ENCODE measurements at regions not wholly inside any gene's neighbourhood (a gene's known extent, or its start where the extent isn't known, plus 50 kb on each side); places are given as distances from the start of the nearest gene placed in this dataset.
"Not testable (repeated sequence)": the region's sequence is repeated elsewhere in the genome, so short reads cannot be mapped to it uniquely, and the experiment has no call there.

- DNase-seq: no peak
- no peaks in the 10 kb centered on the region for H3K4me1 ChIP-seq (ENCODE audit: control insufficient read depth, insufficient read depth, low read length, poor library complexity, severe bottlenecking)
- H3K27ac ChIP-seq (ENCODE audit: insufficient read depth, low read length, poor library complexity, severe bottlenecking): no peak overlapping the region
- H3K9me3 ChIP-seq (ENCODE audit: control insufficient read depth, low read length): peaks cover 3% of the 10 kb centered on the region
- no peak overlapping the region for H3K4me3 ChIP-seq (ENCODE audit: insufficient read depth, low read depth, low read length, poor library complexity, severe bottlenecking)
- H3K27me3 ChIP-seq (replicated peaks; ENCODE audit: control insufficient read depth, insufficient read depth, low read length, poor library complexity, severe bottlenecking): no peaks in the 10 kb centered on the region
- H3K36me3 ChIP-seq (ENCODE audit: control insufficient read depth, insufficient read depth, low read length): no peaks in the 10 kb centered on the region
These were observed 129.5 kb downstream of the B3GNT2 start for GRCh38 chr2:62325398-62325797.

DNA sequence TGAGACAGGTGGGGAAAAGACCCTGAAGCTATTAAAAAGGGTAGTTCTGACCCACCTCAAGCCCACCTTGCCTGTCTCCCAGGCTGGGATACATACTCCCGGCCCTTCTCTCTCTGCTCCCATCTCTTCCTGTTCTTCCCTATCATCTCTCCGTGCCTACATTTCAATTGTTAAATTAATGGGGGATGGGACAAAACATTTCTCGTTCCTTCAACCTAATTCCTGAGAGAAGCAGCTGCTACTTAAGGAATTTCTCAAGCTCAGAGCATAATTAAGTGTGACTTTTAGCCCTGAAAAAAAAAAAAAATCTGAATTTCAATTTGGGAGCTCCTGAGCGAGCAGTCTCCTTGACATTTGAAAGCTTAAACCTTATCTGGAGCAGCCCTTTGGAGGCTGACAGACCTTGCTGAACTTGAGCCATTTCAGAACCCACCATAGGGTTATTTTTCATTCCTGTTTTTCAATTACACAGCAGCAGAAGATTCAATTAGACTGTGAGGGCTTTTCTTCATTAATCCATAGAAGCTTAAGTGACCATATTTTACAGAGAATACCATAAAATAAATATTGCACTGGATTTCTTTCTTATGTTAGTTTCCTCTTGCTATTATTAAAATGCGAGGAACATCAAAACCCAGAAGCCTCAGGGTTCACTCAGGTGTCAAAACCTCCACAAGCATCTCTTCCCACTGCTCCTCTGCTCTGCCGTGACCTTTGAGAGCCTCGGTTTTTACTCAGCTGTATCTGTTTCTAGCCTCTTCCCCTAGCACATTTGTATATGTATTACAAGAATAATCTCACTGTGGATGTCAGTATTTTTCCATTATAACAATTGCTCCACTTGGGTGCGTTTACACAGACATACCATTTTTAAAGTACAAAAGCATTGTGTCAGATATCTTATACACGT lies 125.7 kb downstream of the B3GNT2 start:
- H3K27me3 ChIP-seq (replicated peaks; ENCODE audit: control insufficient read depth, insufficient read depth, low read length, poor library complexity, severe bottlenecking): no peaks in the 10 kb centered on the region
- H3K4me3 ChIP-seq (ENCODE audit: insufficient read depth, low read depth, low read length, poor library complexity, severe bottlenecking): no peak overlapping the region
- H3K4me1 ChIP-seq (ENCODE audit: control insufficient read depth, insufficient read depth, low read length, poor library complexity, severe bottlenecking): no peaks in the 10 kb centered on the region
- peaks cover 3% of the 10 kb centered on the region for H3K9me3 ChIP-seq (ENCODE audit: control insufficient read depth, low read length)
- no peaks in the 10 kb centered on the region for H3K36me3 ChIP-seq (ENCODE audit: control insufficient read depth, insufficient read depth, low read length)
- DNase-seq: no peak
- no peak overlapping the region for H3K27ac ChIP-seq (ENCODE audit: insufficient read depth, low read length, poor library complexity, severe bottlenecking)

DNA sequence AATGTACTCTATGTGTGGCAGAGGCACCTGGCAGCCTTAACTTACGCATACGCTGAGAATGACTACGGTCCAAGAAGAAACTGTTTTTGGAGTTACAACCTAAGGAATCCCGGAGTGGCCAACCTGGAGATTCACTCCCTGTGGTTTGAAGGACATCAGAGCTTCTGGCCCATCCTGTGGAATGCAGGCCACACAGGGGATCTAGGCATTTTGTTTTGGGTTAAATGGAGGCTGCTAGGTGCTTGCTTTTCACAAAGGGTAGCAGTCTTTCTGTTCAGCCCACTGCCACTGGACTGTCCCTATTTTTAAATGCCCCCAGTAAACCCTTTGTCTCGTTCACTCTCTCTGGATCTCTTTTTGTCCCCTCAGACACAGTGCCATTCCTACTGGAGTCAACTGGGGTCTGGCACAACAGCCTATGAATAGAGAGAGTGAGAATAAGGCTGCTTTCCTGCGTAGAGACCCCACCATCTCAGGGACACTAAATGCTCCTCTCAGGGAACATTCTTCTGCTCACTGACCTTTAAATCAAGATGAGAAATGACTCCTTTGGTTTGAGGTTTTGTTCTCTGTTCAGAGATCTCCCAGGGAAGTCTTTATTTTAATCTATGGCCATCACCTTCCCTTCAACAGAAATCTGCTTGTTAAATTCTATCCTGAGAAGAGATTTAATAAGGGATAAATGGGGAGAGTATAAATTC lies 124.9 kb downstream of the B3GNT2 start:
- Histone ChIP-seq H3K4me3 (ENCODE audit: insufficient read depth, low read depth, low read length, poor library complexity, severe bottlenecking) (no peak overlapping the region), H3K27ac (ENCODE audit: insufficient read depth, low read length, poor library complexity, severe bottlenecking) (no peak overlapping the region), H3K36me3 (ENCODE audit: control insufficient read depth, insufficient read depth, low read length) (no peaks in the 10 kb centered on the region), H3K4me1 (ENCODE audit: control insufficient read depth, insufficient read depth, low read length, poor library complexity, severe bottlenecking) (no peaks in the 10 kb centered on the region), H3K9me3 (ENCODE audit: control insufficient read depth, low read length) (peaks cover 3% of the 10 kb centered on the region), H3K27me3 (replicated peaks; ENCODE audit: control insufficient read depth, insufficient read depth, low read length, poor library complexity, severe bottlenecking) (no peaks in the 10 kb centered on the region)
- no peak for DNase-seq

DNA sequence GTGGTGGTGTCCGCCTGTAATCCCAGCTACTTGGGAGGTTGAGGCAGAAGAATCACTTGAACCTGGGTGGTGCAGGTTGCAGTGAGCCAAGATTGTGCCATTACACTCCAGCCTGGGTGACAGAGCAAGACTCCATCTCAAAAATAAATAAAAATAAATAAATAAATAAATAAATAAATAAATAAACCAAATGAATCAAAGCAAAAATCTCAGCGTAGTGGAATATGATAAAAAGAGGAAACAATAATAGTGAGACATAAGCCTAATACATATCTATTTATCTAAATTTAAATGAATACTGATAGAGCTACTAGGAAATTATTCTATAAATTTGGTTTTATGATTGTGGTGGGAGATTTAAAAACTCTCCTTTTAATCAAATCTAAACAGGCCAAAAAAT lies 124.2 kb downstream of the B3GNT2 start:
- not testable (repeated sequence) for H3K4me1 ChIP-seq (ENCODE audit: control insufficient read depth, insufficient read depth, low read length, poor library complexity, severe bottlenecking); H3K9me3 ChIP-seq (ENCODE audit: control insufficient read depth, low read length); H3K27ac ChIP-seq (ENCODE audit: insufficient read depth, low read length, poor library complexity, severe bottlenecking); H3K36me3 ChIP-seq (ENCODE audit: control insufficient read depth, insufficient read depth, low read length); H3K27me3 ChIP-seq (replicated peaks; ENCODE audit: control insufficient read depth, insufficient read depth, low read length, poor library complexity, severe bottlenecking); H3K4me3 ChIP-seq (ENCODE audit: insufficient read depth, low read depth, low read length, poor library complexity, severe bottlenecking); DNase-seq

GRCh38 chr2:62319070-62319469 lies 123.2 kb downstream of the B3GNT2 start:
- no peak overlapping the region for H3K4me3 ChIP-seq (ENCODE audit: insufficient read depth, low read depth, low read length, poor library complexity, severe bottlenecking)
- no peaks in the 10 kb centered on the region for H3K9me3 ChIP-seq (ENCODE audit: control insufficient read depth, low read length)
- no peaks in the 10 kb centered on the region for H3K36me3 ChIP-seq (ENCODE audit: control insufficient read depth, insufficient read depth, low read length)
- H3K27ac ChIP-seq (ENCODE audit: insufficient read depth, low read length, poor library complexity, severe bottlenecking): no peak overlapping the region
- H3K27me3 ChIP-seq (replicated peaks; ENCODE audit: control insufficient read depth, insufficient read depth, low read length, poor library complexity, severe bottlenecking): no peaks in the 10 kb centered on the region
- no peak for DNase-seq
- H3K4me1 ChIP-seq (ENCODE audit: control insufficient read depth, insufficient read depth, low read length, poor library complexity, severe bottlenecking): no peaks in the 10 kb centered on the region

GRCh38 chr2:62315476-62315875 lies 119.6 kb downstream of the B3GNT2 start:
- Histone ChIP-seq H3K27ac (ENCODE audit: insufficient read depth, low read length, poor library complexity, severe bottlenecking) (no peak overlapping the region), H3K4me3 (ENCODE audit: insufficient read depth, low read depth, low read length, poor library complexity, severe bottlenecking) (no peak overlapping the region), H3K36me3 (ENCODE audit: control insufficient read depth, insufficient read depth, low read length) (no peaks in the 10 kb centered on the region), H3K4me1 (ENCODE audit: control insufficient read depth, insufficient read depth, low read length, poor library complexity, severe bottlenecking) (peaks cover 6% of the 10 kb centered on the region), H3K9me3 (ENCODE audit: control insufficient read depth, low read length) (no peaks in the 10 kb centered on the region), H3K27me3 (replicated peaks; ENCODE audit: control insufficient read depth, insufficient read depth, low read length, poor library complexity, severe bottlenecking) (no peaks in the 10 kb centered on the region)
- no peak for DNase-seq

GRCh38 chr2:62314291-62314690 lies 118.4 kb downstream of the B3GNT2 start:
- Histone ChIP-seq H3K27ac (ENCODE audit: insufficient read depth, low read length, poor library complexity, severe bottlenecking) (peak overlapping the region; percentile 1), H3K9me3 (ENCODE audit: control insufficient read depth, low read length) (no peaks in the 10 kb centered on the region), H3K27me3 (replicated peaks; ENCODE audit: control insufficient read depth, insufficient read depth, low read length, poor library complexity, severe bottlenecking) (no peaks in the 10 kb centered on the region), H3K4me3 (ENCODE audit: insufficient read depth, low read depth, low read length, poor library complexity, severe bottlenecking) (no peak overlapping the region), H3K36me3 (ENCODE audit: control insufficient read depth, insufficient read depth, low read length) (no peaks in the 10 kb centered on the region), H3K4me1 (ENCODE audit: control insufficient read depth, insufficient read depth, low read length, poor library complexity, severe bottlenecking) (peaks cover 13% of the 10 kb centered on the region)
- no peak for DNase-seq

GRCh38 chr2:62313449-62314227 lies 117.7 kb downstream of the B3GNT2 start:
- peak overlapping the region; percentile 1 for H3K27ac ChIP-seq (ENCODE audit: insufficient read depth, low read length, poor library complexity, severe bottlenecking)
- no peak overlapping the region for H3K4me3 ChIP-seq (ENCODE audit: insufficient read depth, low read depth, low read length, poor library complexity, severe bottlenecking)
- no peaks in the 10 kb centered on the region for H3K9me3 ChIP-seq (ENCODE audit: control insufficient read depth, low read length)
- no peaks in the 10 kb centered on the region for H3K36me3 ChIP-seq (ENCODE audit: control insufficient read depth, insufficient read depth, low read length)
- peaks cover 17% of the 10 kb centered on the region for H3K4me1 ChIP-seq (ENCODE audit: control insufficient read depth, insufficient read depth, low read length, poor library complexity, severe bottlenecking)
- no peak for DNase-seq
- no peaks in the 10 kb centered on the region for H3K27me3 ChIP-seq (replicated peaks; ENCODE audit: control insufficient read depth, insufficient read depth, low read length, poor library complexity, severe bottlenecking)

GRCh38 chr2:62309465-62310091 lies 113.7 kb downstream of the B3GNT2 start:
- Histone ChIP-seq H3K4me1 (ENCODE audit: control insufficient read depth, insufficient read depth, low read length, poor library complexity, severe bottlenecking) (peaks cover 41% of the 10 kb centered on the region), H3K4me3 (ENCODE audit: insufficient read depth, low read depth, low read length, poor library complexity, severe bottlenecking) (no peak overlapping the region), H3K27ac (ENCODE audit: insufficient read depth, low read length, poor library complexity, severe bottlenecking) (no peak overlapping the region), H3K36me3 (ENCODE audit: control insufficient read depth, insufficient read depth, low read length) (no peaks in the 10 kb centered on the region), H3K27me3 (replicated peaks; ENCODE audit: control insufficient read depth, insufficient read depth, low read length, poor library complexity, severe bottlenecking) (no peaks in the 10 kb centered on the region), H3K9me3 (ENCODE audit: control insufficient read depth, low read length) (no peaks in the 10 kb centered on the region)
- no peak for DNase-seq
